Tibial nerve (tissue), 4 donors: ENCODE measurements at regions not wholly inside any gene's neighbourhood (a gene's known extent, or its start where the extent isn't known, plus 50 kb on each side); places are given as distances from the start of the nearest gene placed in this dataset.

Experiments
- DNase-seq, 2 donors: peaks; one replicate each; pipeline ENCODE4 v3.0.0-alpha.2; 2019; ENCODE audit warnings: low spot score in 2 of 2
- H3K27ac ChIP-seq, 4 donors: fragments of 200-600 bp; sonication (generic) in 3 of 4; one replicate each; pipeline ENCODE4 v1.5.1; 2017 to 2019; ENCODE audit warnings: mild to moderate bottlenecking in 1 of 4
- H3K27me3 ChIP-seq, 2 donors: fragments of 200-600 bp; sonication (generic) in 1 of 2; one replicate each; pipeline versions ENCODE4 v1.5.1 to v1.6.0; 2017 to 2019
- H3K36me3 ChIP-seq, 3 donors: fragments of 200-600 bp; sonication (generic); one replicate each; pipeline ENCODE4 v1.5.1; 2018 to 2019
- H3K4me1 ChIP-seq, 4 donors: fragments of 200-600 bp; sonication (generic) in 3 of 4; one replicate each; pipeline ENCODE4 v1.5.1; 2017 to 2019
- H3K4me3 ChIP-seq, 4 donors: fragments of 200-600 bp; sonication (generic) in 3 of 4; one replicate each; pipeline ENCODE4 v1.5.1; 2017 to 2019; ENCODE audit warnings: mild to moderate bottlenecking in 1 of 4, moderate library complexity in 1 of 4
- H3K9me3 ChIP-seq, 4 donors: fragments of 200-600 bp; sonication (generic) in 3 of 4; one replicate each; pipeline ENCODE4 v1.5.1; 2017 to 2019
- EP300 ChIP-seq, 2 donors: sonication (generic); formaldehyde crosslinking; IDR thresholded peaks; one replicate each; pipeline ENCODE4 v1.6.1; 2017; ENCODE audit warnings: antibody characterized with exemption in 2 of 2, mild to moderate bottlenecking in 1 of 2
- POLR2A ChIP-seq, 2 donors: fragments of 450-650 bp; IDR thresholded peaks; one replicate each; pipeline ENCODE4 v1.6.1; 2017; ENCODE audit warnings: antibody characterized with exemption in 2 of 2, mild to moderate bottlenecking in 2 of 2, moderate library complexity in 2 of 2
- WGBS, 2 donors: methylation state at CpG; one replicate each; pipeline ENCODE4 v1.1.5; 2018; 5-methylcytosine and 5-hydroxymethylcytosine counted together
- TF ChIP-seq, protein P1 (sequence below), 5 experiments: fragments of 200-600 bp in 3 of 5; fragments of 450-650 bp in 2 of 5; sonication (generic) in 3 of 5; IDR thresholded peaks; one replicate each; pipeline ENCODE4 v1.5.1; 2016 to 2019; ENCODE audit warnings: antibody characterized with exemption in 5 of 5, mild to moderate bottlenecking in 3 of 5, moderate library complexity in 2 of 5

DNA sequence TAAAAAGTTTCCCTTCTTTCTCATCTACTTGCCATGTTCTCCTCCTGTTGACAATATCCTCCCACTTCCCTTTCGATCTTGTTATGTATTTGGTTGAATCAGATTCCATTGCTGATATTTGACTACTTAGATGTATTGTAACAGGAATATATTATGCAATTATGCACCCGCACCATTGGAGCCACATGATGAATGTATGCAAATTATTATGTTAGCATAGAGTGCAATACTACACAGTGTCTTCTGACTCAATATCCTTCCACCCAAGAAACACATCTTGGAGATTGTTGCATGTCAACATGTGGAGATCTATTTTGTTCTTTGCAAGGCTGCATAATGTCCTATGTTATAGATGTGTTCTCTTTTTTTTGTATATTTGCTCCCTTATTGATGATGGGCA, 219.2 kb upstream of the RBFOX1 start:
- TF ChIP-seq POLR2A (IDR thresholded peaks at IDR 0.05) (no peak), EP300 (IDR thresholded peaks at IDR 0.05) (no peak)
- TF ChIP-seq, protein P1, sequence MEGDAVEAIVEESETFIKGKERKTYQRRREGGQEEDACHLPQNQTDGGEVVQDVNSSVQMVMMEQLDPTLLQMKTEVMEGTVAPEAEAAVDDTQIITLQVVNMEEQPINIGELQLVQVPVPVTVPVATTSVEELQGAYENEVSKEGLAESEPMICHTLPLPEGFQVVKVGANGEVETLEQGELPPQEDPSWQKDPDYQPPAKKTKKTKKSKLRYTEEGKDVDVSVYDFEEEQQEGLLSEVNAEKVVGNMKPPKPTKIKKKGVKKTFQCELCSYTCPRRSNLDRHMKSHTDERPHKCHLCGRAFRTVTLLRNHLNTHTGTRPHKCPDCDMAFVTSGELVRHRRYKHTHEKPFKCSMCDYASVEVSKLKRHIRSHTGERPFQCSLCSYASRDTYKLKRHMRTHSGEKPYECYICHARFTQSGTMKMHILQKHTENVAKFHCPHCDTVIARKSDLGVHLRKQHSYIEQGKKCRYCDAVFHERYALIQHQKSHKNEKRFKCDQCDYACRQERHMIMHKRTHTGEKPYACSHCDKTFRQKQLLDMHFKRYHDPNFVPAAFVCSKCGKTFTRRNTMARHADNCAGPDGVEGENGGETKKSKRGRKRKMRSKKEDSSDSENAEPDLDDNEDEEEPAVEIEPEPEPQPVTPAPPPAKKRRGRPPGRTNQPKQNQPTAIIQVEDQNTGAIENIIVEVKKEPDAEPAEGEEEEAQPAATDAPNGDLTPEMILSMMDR (IDR thresholded peaks at IDR 0.05), result no peak
- Histone ChIP-seq H3K4me3 (no peak overlapping the region), H3K9me3 (no peaks in the 10 kb centered on the region), H3K36me3 (no peaks in the 10 kb centered on the region), H3K4me1 (no peaks in the 10 kb centered on the region), H3K27me3 (no peaks in the 10 kb centered on the region), H3K27ac (no peak overlapping the region)
- no peak for DNase-seq
- 86 to 94% methylated on average over 2 of the region's 2 CpGs for WGBS, 2 donors

DNA sequence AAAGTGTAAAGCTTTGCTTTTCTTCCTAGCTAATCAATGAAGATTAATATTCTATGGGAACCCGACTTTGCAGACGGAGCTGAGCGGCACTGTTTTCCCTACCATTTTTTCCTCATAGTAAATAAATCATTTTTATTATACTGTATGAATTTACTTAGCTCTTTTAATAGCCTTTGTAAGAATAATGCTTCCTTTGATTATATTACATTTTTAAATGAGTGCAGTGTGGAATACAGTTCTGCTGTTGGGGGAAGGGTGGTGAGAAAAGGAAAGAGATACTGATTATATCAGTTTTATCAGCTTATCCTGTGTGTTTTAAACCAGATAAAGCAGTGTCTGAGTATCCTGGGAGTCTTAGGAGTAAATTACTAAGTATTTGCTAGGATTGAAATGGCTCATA, 221.4 kb upstream of the RBFOX1 start:
- no peak for DNase-seq
- no peak overlapping the region for H3K27ac ChIP-seq
- H3K27me3 ChIP-seq, result no peaks in the 10 kb centered on the region
- no peaks in the 10 kb centered on the region for H3K4me1 ChIP-seq
- TF ChIP-seq EP300 (IDR thresholded peaks at IDR 0.05), result no peak
- TF ChIP-seq, protein P1 (IDR thresholded peaks at IDR 0.05), result no peak
- no peak for TF ChIP-seq POLR2A (IDR thresholded peaks at IDR 0.05)
- no peaks in the 10 kb centered on the region for H3K9me3 ChIP-seq
- WGBS, 2 donors, result 23 to 30% methylated on average over 3 of the region's 3 CpGs
- no peaks in the 10 kb centered on the region for H3K36me3 ChIP-seq
- H3K4me3 ChIP-seq, result no peak overlapping the region

DNA sequence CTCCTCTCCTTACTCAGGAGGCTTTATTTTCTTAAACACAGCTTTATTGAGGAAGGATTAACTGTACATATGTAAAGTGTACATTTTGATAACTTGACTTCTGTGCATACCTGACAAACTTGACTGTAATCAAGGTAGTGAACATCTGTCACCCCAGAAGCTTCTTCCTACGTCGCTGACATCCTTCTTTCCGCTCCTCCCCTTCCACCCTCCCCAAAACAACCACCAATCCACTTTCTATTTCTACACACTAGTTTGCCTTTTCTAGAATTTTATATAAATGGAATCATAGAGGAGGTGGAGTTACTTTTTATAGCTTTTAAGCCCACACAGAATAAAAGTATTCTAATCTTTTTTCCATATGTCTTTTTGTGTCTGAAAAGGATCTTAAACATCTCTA, 225.2 kb upstream of the RBFOX1 start:
- WGBS, 2 donors, result 35 to 67% methylated on average over 3 of the region's 3 CpGs
- Histone ChIP-seq H3K27ac (no peak overlapping the region), H3K9me3 (no peaks in the 10 kb centered on the region), H3K27me3 (no peaks in the 10 kb centered on the region), H3K36me3 (no peaks in the 10 kb centered on the region), H3K4me1 (no peaks in the 10 kb centered on the region), H3K4me3 (no peak overlapping the region)
- TF ChIP-seq, protein P1 (IDR thresholded peaks at IDR 0.05), result no peak
- TF ChIP-seq EP300 (IDR thresholded peaks at IDR 0.05) (no peak), POLR2A (IDR thresholded peaks at IDR 0.05) (no peak)
- no peak for DNase-seq

DNA sequence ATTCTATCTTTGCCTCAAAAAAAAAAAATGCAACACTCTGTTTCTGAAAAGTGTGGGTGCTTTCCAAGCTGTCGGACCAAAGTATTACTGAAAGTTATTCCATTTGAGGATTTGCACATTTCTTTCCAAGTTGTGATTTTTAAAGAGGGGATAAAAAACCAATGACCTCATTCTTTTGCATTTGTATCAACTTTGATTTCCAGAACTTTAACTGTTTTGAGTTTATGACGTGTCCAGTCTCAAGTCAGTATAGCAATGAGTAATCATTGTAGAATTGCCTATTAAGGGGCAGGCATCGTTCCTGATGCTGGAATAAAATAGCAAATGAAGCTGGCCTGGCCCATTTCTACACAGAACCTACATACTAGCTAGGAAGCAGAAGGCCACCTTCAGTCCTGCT, 229.6 kb upstream of the RBFOX1 start:
- Histone ChIP-seq H3K27ac (no peak overlapping the region), H3K4me1 (peaks cover 0 to 1% (median 0%) of the 10 kb centered on the region in 4 donors), H3K36me3 (no peaks in the 10 kb centered on the region), H3K9me3 (no peaks in the 10 kb centered on the region), H3K4me3 (no peak overlapping the region), H3K27me3 (no peaks in the 10 kb centered on the region)
- no peak for TF ChIP-seq EP300 (IDR thresholded peaks at IDR 0.05)
- TF ChIP-seq, protein P1 (IDR thresholded peaks at IDR 0.05), result no peak
- no peak for TF ChIP-seq POLR2A (IDR thresholded peaks at IDR 0.05)
- 27 to 29% methylated on average over 3 of the region's 3 CpGs for WGBS, 2 donors
- DNase-seq, result no peak

DNA sequence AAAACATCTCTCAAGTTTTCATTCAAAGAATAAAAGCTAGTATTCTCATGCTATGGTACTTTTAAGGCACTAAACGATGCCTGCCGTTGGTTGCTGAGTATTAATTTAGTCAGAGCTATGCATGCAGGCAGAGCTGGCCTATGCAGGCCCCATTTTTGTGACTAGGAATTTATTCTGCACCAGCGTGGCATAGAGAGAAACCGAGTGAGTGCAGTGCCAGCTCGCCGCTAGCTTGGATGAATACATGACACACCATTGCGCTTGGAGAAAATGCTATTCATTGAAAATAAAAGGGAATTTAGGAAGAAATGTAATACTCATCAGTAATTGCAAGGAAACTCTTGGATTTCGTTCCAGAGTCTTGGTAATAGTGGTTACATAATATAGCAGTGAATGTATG, 231.6 kb upstream of the RBFOX1 start:
- Histone ChIP-seq H3K36me3 (no peaks in the 10 kb centered on the region), H3K4me3 (no peak overlapping the region), H3K4me1 (peaks cover 0 to 11% (median 0%) of the 10 kb centered on the region in 4 donors), H3K27ac (no peak overlapping the region), H3K9me3 (no peaks in the 10 kb centered on the region), H3K27me3 (no peaks in the 10 kb centered on the region)
- TF ChIP-seq POLR2A (IDR thresholded peaks at IDR 0.05) (no peak), EP300 (IDR thresholded peaks at IDR 0.05) (no peak)
- TF ChIP-seq, protein P1 (IDR thresholded peaks at IDR 0.05), result no peak
- 85% methylated on average over 8 of the region's 8 CpGs for WGBS, 2 donors
- DNase-seq, result no peak
